Psoas muscle (tissue), 7 donors: ENCODE measurements at regions not wholly inside any gene's neighbourhood (a gene's known extent, or its start where the extent isn't known, plus 50 kb on each side); places are given as distances from the start of the nearest gene placed in this dataset.

Source experiments
- ATAC-seq, 4 donors: fragments of 200-7000 bp; cut with Tn5 transposase; one replicate each; pipeline ENCODE4 v1.9.1; 2020; ENCODE audit warnings: moderate library complexity in 3 of 4, mild to moderate bottlenecking in 2 of 4
- DNase-seq, 2 donors: peaks; one replicate each; pipeline ENCODE4 v3.0.0-alpha.2; 2020
- H3K27ac ChIP-seq: fragments of 200-600 bp; one replicate; pipeline ENCODE4 v1.8.0; 2022
- H3K27me3 ChIP-seq, 3 donors: fragments of 200-600 bp in 1 of 3; one replicate each; pipeline versions ENCODE4 v1.6.1 to v1.8.0; 2013 to 2022; ENCODE audit warnings: low read length in 2 of 3, mild to moderate bottlenecking in 2 of 3, moderate library complexity in 1 of 3; ENCODE audit not compliant: insufficient read depth in 3 of 3
- H3K36me3 ChIP-seq, 2 donors: fragments of 200-600 bp in 1 of 2; one replicate each; pipeline versions ENCODE4 v1.6.1 to v1.8.0; 2013 to 2022; ENCODE audit warnings: low read depth in 1 of 2, mild to moderate bottlenecking in 1 of 2, moderate library complexity in 1 of 2; ENCODE audit not compliant: insufficient read depth in 1 of 2
- H3K4me1 ChIP-seq: fragments of 200-600 bp; one replicate; pipeline ENCODE4 v1.8.0; 2022
- H3K4me3 ChIP-seq: fragments of 200-600 bp; one replicate; pipeline ENCODE4 v1.8.0; 2022; ENCODE audit warnings: mild to moderate bottlenecking
- H3K9me3 ChIP-seq: fragments of 200-600 bp; one replicate; pipeline ENCODE4 v1.8.0; 2022
- WGBS, 3 donors: extraction: QIAGEN DNeasy Blood & Tissue Kit; methylation state at CpG; one replicate each; pipeline versions ENCODE4 v1.1.6 to v1.1.7; 2013; 5-methylcytosine and 5-hydroxymethylcytosine counted together
- intact Hi-C, 2 donors: fragments of 100-400 bp; cut with DNase I; formaldehyde crosslinking; loops; one replicate each; pipeline versions ENCODE4 v1.11.0 to v1.14.2; 2022
- TF ChIP-seq, protein P1 (sequence below): fragments of 200-600 bp; IDR thresholded peaks from one replicate; pipeline ENCODE4 v1.8.0; 2022; ENCODE audit warnings: antibody characterized with exemption
- donor health status: healthy with polysubstance abuse.
- donor health status: DM: no; HTN: no; CAD: no; lungs with moderate emphysema.
- donor health status: Bipolar disorder and iron deficiency.
- donor health status: healthy.
- donor health status: DM: yes; HTN: yes; CAD: no.
- donor health status: DM: no; HTN: no; CAD: no.
- donor health status: DM: yes; HTN: yes; CAD: no.

GRCh38 chr12:60107992-60108391 is 512.2 kb downstream of the SLC16A7 start:
- DNase-seq = no peak
- Histone ChIP-seq H3K9me3 (no peaks in the 10 kb centered on the region), H3K36me3 (no peaks in the 10 kb centered on the region), H3K27me3 (no peaks in the 10 kb centered on the region), H3K27ac (no peak overlapping the region), H3K4me3 (no peak overlapping the region), H3K4me1 (no peaks in the 10 kb centered on the region)
- TF ChIP-seq, protein P1, sequence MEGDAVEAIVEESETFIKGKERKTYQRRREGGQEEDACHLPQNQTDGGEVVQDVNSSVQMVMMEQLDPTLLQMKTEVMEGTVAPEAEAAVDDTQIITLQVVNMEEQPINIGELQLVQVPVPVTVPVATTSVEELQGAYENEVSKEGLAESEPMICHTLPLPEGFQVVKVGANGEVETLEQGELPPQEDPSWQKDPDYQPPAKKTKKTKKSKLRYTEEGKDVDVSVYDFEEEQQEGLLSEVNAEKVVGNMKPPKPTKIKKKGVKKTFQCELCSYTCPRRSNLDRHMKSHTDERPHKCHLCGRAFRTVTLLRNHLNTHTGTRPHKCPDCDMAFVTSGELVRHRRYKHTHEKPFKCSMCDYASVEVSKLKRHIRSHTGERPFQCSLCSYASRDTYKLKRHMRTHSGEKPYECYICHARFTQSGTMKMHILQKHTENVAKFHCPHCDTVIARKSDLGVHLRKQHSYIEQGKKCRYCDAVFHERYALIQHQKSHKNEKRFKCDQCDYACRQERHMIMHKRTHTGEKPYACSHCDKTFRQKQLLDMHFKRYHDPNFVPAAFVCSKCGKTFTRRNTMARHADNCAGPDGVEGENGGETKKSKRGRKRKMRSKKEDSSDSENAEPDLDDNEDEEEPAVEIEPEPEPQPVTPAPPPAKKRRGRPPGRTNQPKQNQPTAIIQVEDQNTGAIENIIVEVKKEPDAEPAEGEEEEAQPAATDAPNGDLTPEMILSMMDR = no peak
- intact Hi-C loops = no loop called here
- no peak for ATAC-seq

DNA sequence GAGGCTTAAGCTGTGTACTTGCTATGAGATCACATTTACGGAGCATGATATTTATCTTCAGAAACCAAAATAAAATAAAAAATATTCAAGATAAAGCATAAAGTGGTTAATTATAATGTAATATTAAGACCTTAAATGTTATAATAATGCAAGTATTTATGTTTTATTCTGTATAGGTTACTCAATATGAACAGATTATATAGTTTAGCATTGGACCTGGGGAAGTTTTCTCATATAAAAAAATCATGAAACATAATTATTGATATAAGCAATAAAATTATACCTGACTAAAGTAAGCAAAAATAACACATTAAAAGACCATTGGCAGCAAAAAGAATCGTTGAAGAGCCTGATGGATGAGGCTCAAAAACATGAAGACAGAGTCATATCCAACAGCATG is 516.2 kb downstream of the SLC16A7 start:
- DNase-seq = no peak
- Histone ChIP-seq H3K36me3 (no peaks in the 10 kb centered on the region), H3K27ac (no peak overlapping the region), H3K4me1 (no peaks in the 10 kb centered on the region), H3K27me3 (no peaks in the 10 kb centered on the region), H3K9me3 (no peaks in the 10 kb centered on the region), H3K4me3 (no peak overlapping the region)
- intact Hi-C loops = loop anchor here in 1 of 2 donors (5.0 kb wide), 1 partner anchor 45 kb away; no protein-coding TSS in a partner anchor
- TF ChIP-seq, protein P1 = no peak
- whole genome bisulfite sequencing, 3 donors = 77 to 88% (median 83%) methylated on average over 2 of the region's 2 CpGs
- no peak for ATAC-seq

DNA sequence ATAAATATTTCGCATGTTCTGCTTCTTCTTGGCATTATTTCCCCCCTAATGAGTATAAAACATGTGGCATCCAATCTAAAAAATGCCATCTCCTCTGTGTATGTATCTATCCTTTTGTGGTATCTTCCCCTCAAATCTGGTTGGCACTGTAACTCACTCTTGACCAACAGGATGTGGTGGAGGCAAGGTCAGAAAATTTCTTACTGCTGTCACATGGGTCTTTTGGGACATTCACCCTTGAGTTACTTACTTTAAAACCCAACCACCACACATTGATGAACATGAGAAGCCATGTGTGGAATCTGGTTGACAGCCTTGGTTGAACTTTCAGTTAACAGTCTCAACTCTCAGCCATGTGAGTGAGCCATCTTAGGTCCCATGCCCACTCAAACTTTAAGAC is 516.9 kb downstream of the SLC16A7 start:
- WGBS, 3 donors = 0 to 44% (median 0%) methylated on average over 1 of the region's 1 CpG
- intact Hi-C loops = loop anchor here in 1 of 2 donors (5.0 kb wide), 1 partner anchor 45 kb away; no protein-coding TSS in a partner anchor

DNA sequence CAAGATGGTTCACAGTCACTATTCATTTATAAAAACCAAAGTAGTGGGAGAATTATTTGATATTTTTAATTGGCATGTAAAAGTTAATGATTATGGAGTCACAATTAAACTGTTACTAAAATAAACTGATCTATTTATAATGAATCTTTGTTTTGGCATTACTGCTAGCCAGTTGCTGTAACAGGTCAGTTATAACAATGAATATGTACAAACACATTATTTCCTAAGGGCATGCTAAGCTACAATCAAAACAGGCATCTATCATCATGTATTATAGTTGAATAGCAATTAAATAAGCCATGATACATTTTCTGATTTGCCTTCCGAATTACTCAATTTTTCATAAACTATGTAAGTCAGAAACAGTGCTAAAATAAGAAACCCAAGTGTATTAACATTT is 518.3 kb downstream of the SLC16A7 start:
- H3K9me3 ChIP-seq = no peaks in the 10 kb centered on the region
- ATAC-seq (no peak), DNase-seq (no peak)
- H3K36me3 ChIP-seq = no peaks in the 10 kb centered on the region
- 84 to 94% (median 87%) methylated on average over 1 of the region's 1 CpG for WGBS, 3 donors
- TF ChIP-seq, protein P1 = no peak
- intact Hi-C loops = loop anchor here in 1 of 2 donors (5.0 kb wide), 1 partner anchor 43 kb away; no protein-coding TSS in a partner anchor
- no peaks in the 10 kb centered on the region for H3K4me1 ChIP-seq
- H3K4me3 ChIP-seq = no peak overlapping the region
- no peak overlapping the region for H3K27ac ChIP-seq
- H3K27me3 ChIP-seq = no peaks in the 10 kb centered on the region

More for the DNA sequence above, 516.9 kb downstream of the SLC16A7 start:
- H3K4me1 ChIP-seq = no peaks in the 10 kb centered on the region
- TF ChIP-seq, protein P1 = no peak
- H3K36me3 ChIP-seq = no peaks in the 10 kb centered on the region
- DNase-seq = no peak
- H3K4me3 ChIP-seq = no peak overlapping the region
- no peaks in the 10 kb centered on the region for H3K9me3 ChIP-seq
- H3K27me3 ChIP-seq = no peaks in the 10 kb centered on the region
- ATAC-seq = no peak
- H3K27ac ChIP-seq = no peak overlapping the region

DNA sequence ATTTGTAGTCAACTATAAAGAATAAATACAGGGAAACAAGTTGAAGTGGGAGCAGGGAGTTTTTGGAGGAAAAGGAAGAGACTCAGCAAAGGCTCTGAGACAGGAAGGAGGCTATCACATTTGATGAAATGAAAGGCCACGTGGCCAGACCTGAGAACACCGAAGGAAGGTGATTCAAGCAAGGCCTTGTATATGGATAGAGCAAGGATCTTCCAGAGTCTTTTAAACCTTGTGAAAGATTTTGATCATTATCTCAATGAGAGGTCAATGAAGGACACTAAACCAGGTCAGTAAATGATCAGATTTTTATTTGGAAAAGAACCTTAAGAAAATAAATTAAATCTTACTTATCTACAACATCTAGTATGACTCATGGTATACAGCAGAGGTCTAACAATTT is 523.5 kb downstream of the SLC16A7 start:
- ATAC-seq (no peak), DNase-seq (no peak)
- Histone ChIP-seq H3K27me3 (no peaks in the 10 kb centered on the region), H3K36me3 (no peaks in the 10 kb centered on the region), H3K4me1 (no peaks in the 10 kb centered on the region), H3K9me3 (no peaks in the 10 kb centered on the region), H3K4me3 (no peak overlapping the region), H3K27ac (no peak overlapping the region)
- intact Hi-C loops = no loop called here
- WGBS, 3 donors = 55 to 70% (median 68%) methylated on average over 2 of the region's 2 CpGs
- TF ChIP-seq, protein P1 = no peak
